ENCODE measurements at regions not wholly inside any gene's neighbourhood (a gene's known extent, or its start where the extent isn't known, plus 50 kb on each side); places are given as distances from the start of the nearest gene placed in this dataset.

- TF ChIP-seq CTCF (IDR thresholded peaks at IDR 0.05) (no peak), POLR2A (IDR thresholded peaks at IDR 0.05) (no peak)
Observed at GRCh38 chr16:88200896-88201185, 181.9 kb upstream of the ZNF469 start.
